Urinary bladder (tissue), 3 donors: ENCODE measurements at regions not wholly inside any gene's neighbourhood (a gene's known extent, or its start where the extent isn't known, plus 50 kb on each side); places are given as distances from the start of the nearest gene placed in this dataset.
"Not testable (repeated sequence)": the region's sequence is repeated elsewhere in the genome, so short reads cannot be mapped to it uniquely, and the experiment has no call there.

Source experiments
- DNase-seq: peaks from one replicate; pipeline ENCODE4 v3.0.0-alpha.2; 2015; ENCODE audit errors: extremely low spot score
- H3K27ac ChIP-seq: one replicate; pipeline ENCODE4 v1.5.1; 2013; ENCODE audit warnings: low read depth, mild to moderate bottlenecking, moderate library complexity
- H3K36me3 ChIP-seq: one replicate; pipeline ENCODE4 v1.6.1; 2013; ENCODE audit warnings: mild to moderate bottlenecking, moderate library complexity; ENCODE audit not compliant: insufficient read depth
- H3K4me1 ChIP-seq: one replicate; pipeline ENCODE4 v1.6.1; 2013; ENCODE audit warnings: mild to moderate bottlenecking, moderate library complexity; ENCODE audit not compliant: insufficient read depth
- H3K4me3 ChIP-seq: one replicate; pipeline ENCODE4 v1.5.1; 2013; ENCODE audit warnings: low read depth, low read length
- WGBS: extraction: QIAGEN DNeasy Blood & Tissue Kit; methylation state at CpG from one replicate; pipeline ENCODE4 v1.1.7; 2013; 5-methylcytosine and 5-hydroxymethylcytosine counted together
- donor health status: healthy with polysubstance abuse.
- donor health status: healthy.

- Histone ChIP-seq H3K4me3 (no peak overlapping the region), H3K27ac (no peak overlapping the region), H3K36me3 (no peaks in the 10 kb centered on the region), H3K4me1 (no peaks in the 10 kb centered on the region)
- no peak for DNase-seq
- 99% methylated on average over 1 of the region's 1 CpG for WGBS
Measured at GRCh38 chr6:146917979-146918378, 286.2 kb upstream of the STXBP5 start.

- H3K36me3 ChIP-seq, result no peaks in the 10 kb centered on the region
- no peak for DNase-seq
- H3K4me3 ChIP-seq, result no peak overlapping the region
- WGBS, result 97% methylated on average over 2 of the region's 2 CpGs
- no peaks in the 10 kb centered on the region for H3K4me1 ChIP-seq
- no peak overlapping the region for H3K27ac ChIP-seq
Measured at GRCh38 chr6:146919017-146919416, 285.2 kb upstream of the STXBP5 start.

DNA sequence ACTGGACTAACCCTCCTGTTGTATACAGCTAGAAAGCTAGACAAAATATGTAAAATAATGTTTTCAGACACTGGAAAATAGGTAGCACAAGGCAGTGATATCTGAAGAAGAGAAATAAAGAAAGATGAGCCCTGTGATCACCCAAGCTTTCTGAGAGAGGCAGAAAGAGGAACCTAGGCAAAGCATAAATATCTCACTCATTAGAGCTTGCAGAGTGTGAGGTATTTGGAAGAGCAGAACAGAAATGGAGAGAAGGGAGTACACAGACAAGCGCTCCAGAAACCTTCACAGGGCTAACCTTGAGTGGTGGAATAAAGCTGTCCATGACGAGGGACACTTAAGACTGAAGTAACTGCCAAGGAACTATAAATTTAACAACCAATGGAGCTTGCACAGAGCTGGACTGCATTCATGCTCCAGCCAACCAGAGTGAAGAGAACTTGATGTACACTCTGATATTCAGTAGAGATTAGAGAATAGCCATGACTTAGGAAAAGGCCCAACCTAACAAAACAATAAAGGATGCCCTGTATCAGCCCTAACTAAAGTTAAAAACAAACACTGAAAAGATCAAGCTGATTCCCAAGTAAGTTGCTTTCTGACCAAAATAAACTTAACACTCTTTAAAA is 280.9 kb upstream of the STXBP5 start:
- Histone ChIP-seq H3K27ac (no peak overlapping the region), H3K4me1 (no peaks in the 10 kb centered on the region), H3K36me3 (no peaks in the 10 kb centered on the region), H3K4me3 (no peak overlapping the region)
- 66% methylated on average over 2 of the region's 2 CpGs for WGBS
- DNase-seq, result no peak

DNA sequence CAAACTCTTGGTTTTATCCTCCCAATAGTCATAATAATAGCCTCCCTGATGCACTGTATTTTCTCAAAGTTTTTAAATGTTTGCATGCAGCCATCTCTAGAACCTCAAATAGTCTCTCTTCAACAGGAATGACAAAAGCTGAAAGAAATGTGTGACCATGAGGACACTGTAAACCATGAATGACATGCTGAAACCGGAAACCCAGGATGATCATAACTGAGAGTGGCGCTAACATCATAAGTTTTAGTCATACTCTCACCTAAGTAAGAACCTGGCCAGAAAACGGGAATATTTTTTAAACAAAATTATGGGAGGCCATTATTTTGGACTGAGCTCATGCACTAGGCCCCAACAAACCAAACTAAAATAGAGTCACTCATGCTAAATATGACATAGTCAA is 278.4 kb upstream of the STXBP5 start:
- no peak for DNase-seq
- H3K4me1 ChIP-seq, result no peaks in the 10 kb centered on the region
- 91% methylated on average over 3 of the region's 3 CpGs for WGBS
- H3K27ac ChIP-seq, result no peak overlapping the region
- H3K4me3 ChIP-seq, result no peak overlapping the region
- no peaks in the 10 kb centered on the region for H3K36me3 ChIP-seq

DNA sequence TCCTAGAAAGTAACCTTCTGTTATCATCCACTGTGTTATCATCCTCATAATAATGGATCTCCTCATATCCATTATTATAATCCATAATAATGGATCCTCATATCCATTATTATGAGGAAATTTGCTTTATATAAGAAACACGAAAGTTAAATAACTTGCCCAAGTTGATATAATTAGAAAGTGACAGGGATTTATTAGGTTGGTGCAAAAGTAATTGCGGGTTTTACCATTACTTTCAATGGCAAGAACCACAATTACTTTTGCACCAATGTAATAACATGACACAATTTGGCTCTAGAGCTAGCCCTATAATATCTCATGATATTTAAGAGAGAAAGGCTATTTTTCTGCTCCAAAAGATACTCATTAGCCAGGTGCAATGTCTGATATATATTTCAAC is 275.7 kb upstream of the STXBP5 start:
- Histone ChIP-seq H3K4me1 (no peaks in the 10 kb centered on the region), H3K36me3 (no peaks in the 10 kb centered on the region), H3K4me3 (no peak overlapping the region), H3K27ac (no peak overlapping the region)
- 91% methylated on average over 2 of the region's 2 CpGs for WGBS
- DNase-seq, result no peak

DNA sequence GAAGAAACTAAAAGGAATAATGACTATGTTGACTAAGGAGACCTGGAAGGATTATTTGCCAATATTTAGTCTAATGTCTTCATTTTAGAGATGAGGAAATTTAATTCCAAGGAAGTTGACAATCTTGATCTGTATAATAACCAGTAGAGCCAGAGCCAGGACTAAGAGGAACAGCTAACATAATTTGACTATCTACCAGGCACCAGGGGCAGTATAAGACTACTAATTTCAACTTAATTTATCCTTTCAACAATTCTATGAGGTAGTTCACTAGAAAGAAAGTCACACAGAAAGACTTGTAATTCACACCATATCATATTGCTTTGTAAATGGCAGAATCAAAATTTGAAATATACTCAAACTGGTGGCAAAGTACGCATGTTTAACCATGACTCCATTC is 273.0 kb upstream of the STXBP5 start:
- H3K36me3 ChIP-seq, result no peaks in the 10 kb centered on the region
- H3K4me1 ChIP-seq, result no peaks in the 10 kb centered on the region
- no peak for DNase-seq
- no peak overlapping the region for H3K27ac ChIP-seq
- H3K4me3 ChIP-seq, result no peak overlapping the region
- WGBS, result 96% methylated on average over 1 of the region's 1 CpG

DNA sequence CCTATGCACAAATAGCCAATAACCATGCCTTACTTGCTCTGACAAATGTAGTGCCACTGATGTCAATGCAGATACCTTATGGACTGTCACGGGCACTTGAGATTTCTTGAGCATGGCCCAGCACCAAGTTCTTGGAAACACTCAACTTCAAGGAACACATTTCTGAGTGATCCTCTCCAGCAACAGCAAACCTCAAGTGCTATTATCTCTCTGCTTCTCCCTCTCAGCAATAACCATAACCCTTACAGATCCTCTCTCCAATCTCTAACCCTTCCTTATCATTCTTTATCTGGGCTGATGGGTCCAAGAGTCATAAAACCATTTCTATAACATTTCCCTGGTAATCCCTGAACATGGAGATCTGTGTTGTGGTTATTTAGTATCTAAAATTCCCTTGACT is 266.9 kb upstream of the STXBP5 start:
- Histone ChIP-seq H3K4me3 (no peak overlapping the region), H3K36me3 (no peaks in the 10 kb centered on the region), H3K27ac (no peak overlapping the region), H3K4me1 (no peaks in the 10 kb centered on the region)
- WGBS, result 73% methylated on average over 1 of the region's 1 CpG
- DNase-seq, result no peak

- Histone ChIP-seq H3K4me1 (no peaks in the 10 kb centered on the region), H3K4me3 (no peak overlapping the region), H3K36me3 (no peaks in the 10 kb centered on the region), H3K27ac (no peak overlapping the region)
- DNase-seq, result no peak
- WGBS, result 24% methylated on average over 1 of the region's 1 CpG
Measured at GRCh38 chr6:146938266-146938665, 266.0 kb upstream of the STXBP5 start.

GRCh38 chr6:146939456-146939855 is 264.8 kb upstream of the STXBP5 start:
- not testable (repeated sequence) for H3K4me3 ChIP-seq, DNase-seq, H3K4me1 ChIP-seq, H3K27ac ChIP-seq, H3K36me3 ChIP-seq
- 84% methylated on average over 6 of the region's 6 CpGs for WGBS

GRCh38 chr6:146943664-146944063 is 260.6 kb upstream of the STXBP5 start:
- Histone ChIP-seq H3K27ac (no peak overlapping the region), H3K4me1 (no peaks in the 10 kb centered on the region), H3K36me3 (no peaks in the 10 kb centered on the region), H3K4me3 (no peak overlapping the region)
- WGBS, result 88% methylated on average over 4 of the region's 4 CpGs
- no peak for DNase-seq

DNA sequence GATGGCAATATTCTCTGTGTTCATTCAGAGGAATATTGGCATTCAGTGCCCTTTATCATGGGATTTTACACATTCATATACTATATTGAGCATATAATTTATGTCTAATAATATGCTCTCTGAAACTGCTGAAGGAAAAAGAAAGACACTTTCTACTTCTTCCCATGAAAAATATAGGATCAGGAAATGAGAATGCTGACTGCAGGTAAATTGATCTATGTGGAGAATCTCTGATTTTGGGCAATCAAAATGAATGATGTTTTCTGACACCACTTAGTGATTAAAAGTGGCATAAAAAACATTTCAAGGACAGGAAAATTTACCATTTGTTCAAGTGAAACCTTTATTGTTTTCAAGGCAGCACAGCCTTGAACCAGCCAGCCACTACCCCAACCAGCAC is 260.1 kb upstream of the STXBP5 start:
- H3K36me3 ChIP-seq, result no peaks in the 10 kb centered on the region
- no peaks in the 10 kb centered on the region for H3K4me1 ChIP-seq
- H3K4me3 ChIP-seq, result no peak overlapping the region
- no peak overlapping the region for H3K27ac ChIP-seq
- DNase-seq, result no peak

DNA sequence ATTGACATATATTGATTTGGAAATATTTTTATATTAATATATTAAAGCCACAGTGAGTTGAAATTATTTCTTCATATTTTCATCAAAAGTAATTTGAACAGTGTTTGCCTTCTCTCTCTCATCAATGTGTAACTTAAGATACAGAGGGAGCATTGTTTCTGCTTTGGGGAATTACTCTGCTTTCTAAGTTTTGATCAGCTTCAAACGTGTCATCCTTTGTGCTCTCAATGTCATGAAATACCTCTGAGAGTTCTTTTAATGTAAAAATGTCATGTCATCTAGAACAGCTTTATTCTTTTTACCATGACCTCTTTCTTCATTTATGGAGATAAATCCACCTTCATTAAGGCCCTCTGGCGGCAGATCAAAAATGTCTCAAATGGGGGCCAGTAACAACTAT is 259.4 kb upstream of the STXBP5 start:
- Histone ChIP-seq H3K4me3 (no peak overlapping the region), H3K36me3 (no peaks in the 10 kb centered on the region), H3K27ac (no peak overlapping the region), H3K4me1 (no peaks in the 10 kb centered on the region)
- 74% methylated on average over 2 of the region's 2 CpGs for WGBS
- no peak for DNase-seq

- Histone ChIP-seq H3K4me3 (no peak overlapping the region), H3K4me1 (no peaks in the 10 kb centered on the region), H3K27ac (no peak overlapping the region), H3K36me3 (no peaks in the 10 kb centered on the region)
- WGBS, result 60% methylated on average over 1 of the region's 1 CpG
- no peak for DNase-seq
Measured at GRCh38 chr6:146946559-146946958, 257.7 kb upstream of the STXBP5 start.

DNA sequence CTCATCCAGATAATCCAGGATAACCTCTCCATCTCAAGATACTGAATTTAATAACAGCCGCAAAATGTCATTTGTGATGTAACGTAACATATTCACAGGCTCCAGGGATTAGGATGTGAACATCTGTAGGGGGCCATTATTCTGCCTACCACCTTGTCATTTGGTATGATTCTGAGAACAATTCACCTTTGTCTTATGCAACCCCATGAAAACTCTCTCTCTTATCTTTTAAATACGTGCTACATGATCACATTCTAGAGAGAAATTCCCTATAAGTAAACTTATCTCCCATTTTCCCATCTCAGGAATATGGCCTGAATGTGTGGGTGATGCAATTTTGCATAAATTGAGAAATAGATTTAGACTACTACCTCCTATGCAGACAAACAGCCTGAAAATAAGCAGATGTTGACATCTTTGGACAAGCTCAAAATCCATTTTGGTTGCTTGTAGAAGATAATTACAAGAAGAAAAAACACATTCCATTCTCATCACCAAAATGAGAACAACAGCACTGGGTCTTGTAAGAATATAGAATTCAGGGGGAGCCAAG is 255.4 kb upstream of the STXBP5 start:
- H3K27ac ChIP-seq, result no peak overlapping the region
- no peaks in the 10 kb centered on the region for H3K4me1 ChIP-seq
- no peaks in the 10 kb centered on the region for H3K36me3 ChIP-seq
- DNase-seq, result no peak
- no peak overlapping the region for H3K4me3 ChIP-seq
- 90% methylated on average over 3 of the region's 3 CpGs for WGBS

DNA sequence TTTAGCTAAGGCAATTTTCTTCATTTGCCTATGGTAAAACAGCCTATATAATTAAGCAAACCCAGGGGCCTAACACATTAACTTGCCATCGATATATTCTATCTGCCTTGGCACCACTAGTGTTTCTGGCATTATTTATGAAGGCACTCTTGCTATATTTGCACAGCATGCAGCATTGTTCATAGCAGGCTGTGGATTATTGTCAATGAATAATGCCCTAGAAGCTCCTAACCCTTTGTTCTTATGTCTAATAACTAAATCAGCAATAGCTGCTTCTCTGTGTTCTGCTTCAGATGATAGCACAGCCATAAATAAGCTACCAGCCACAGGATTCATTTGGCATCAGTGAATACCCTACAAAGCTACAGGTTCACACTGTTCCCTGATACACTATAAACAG is 254.8 kb upstream of the STXBP5 start:
- no peak for DNase-seq
- no peaks in the 10 kb centered on the region for H3K36me3 ChIP-seq
- 83% methylated on average over 1 of the region's 1 CpG for WGBS
- no peak overlapping the region for H3K27ac ChIP-seq
- H3K4me1 ChIP-seq, result no peaks in the 10 kb centered on the region
- no peak overlapping the region for H3K4me3 ChIP-seq
